Esophagus (tissue), 2 donors: ENCODE measurements at regions not wholly inside any gene's neighbourhood (a gene's known extent, or its start where the extent isn't known, plus 50 kb on each side); places are given as distances from the start of the nearest gene placed in this dataset.

Experiments
- H3K27ac ChIP-seq, 2 donors: one replicate each; pipeline ENCODE4 v1.5.1; 2013; ENCODE audit warnings: low read depth in 2 of 2, mild to moderate bottlenecking in 2 of 2, inconsistent platforms in 1 of 2, low read length in 1 of 2, moderate library complexity in 1 of 2
- H3K27me3 ChIP-seq, 2 donors: one replicate each; pipeline ENCODE4 v1.6.1; 2013; ENCODE audit warnings: low read length in 2 of 2, control low read depth in 1 of 2, mild to moderate bottlenecking in 1 of 2; ENCODE audit not compliant: insufficient read depth in 2 of 2, control insufficient read depth in 1 of 2
- H3K36me3 ChIP-seq, 2 donors: one replicate each; pipeline ENCODE4 v1.6.1; 2013; ENCODE audit warnings: low read length in 1 of 2; ENCODE audit not compliant: control insufficient read depth in 2 of 2, insufficient read depth in 2 of 2
- H3K4me1 ChIP-seq, 2 donors: one replicate each; pipeline ENCODE4 v1.6.1; 2013; ENCODE audit warnings: low read length in 1 of 2; ENCODE audit not compliant: control insufficient read depth in 2 of 2, insufficient read depth in 2 of 2
- H3K4me3 ChIP-seq, 2 donors: one replicate each; pipeline ENCODE4 v1.5.1; 2013; ENCODE audit warnings: low read length in 2 of 2, mild to moderate bottlenecking in 2 of 2, low read depth in 1 of 2, moderate library complexity in 1 of 2
- H3K9me3 ChIP-seq, 2 donors: one replicate each; pipeline ENCODE4 v1.6.1; 2013; ENCODE audit warnings: mild to moderate bottlenecking in 2 of 2, low read depth in 1 of 2, low read length in 1 of 2, moderate library complexity in 1 of 2; ENCODE audit not compliant: control insufficient read depth in 2 of 2, insufficient read depth in 1 of 2
- WGBS, 2 donors: extraction: QIAGEN DNeasy Blood & Tissue Kit; methylation state at CpG; one replicate each; pipeline ENCODE4 v1.1.7; 2013; 5-methylcytosine and 5-hydroxymethylcytosine counted together
- donor health status: healthy with polysubstance abuse.
- donor health status: Bipolar disorder and iron deficiency.

GRCh38 chr15:87777054-87777561, 479.4 kb downstream of the NTRK3 start:
- 66 to 70% methylated on average over 3 of the region's 3 CpGs for WGBS, 2 donors
- Histone ChIP-seq H3K27me3 (no peaks in the 10 kb centered on the region), H3K4me3 (no peak overlapping the region), H3K4me1 (no peaks in the 10 kb centered on the region), H3K36me3 (no peaks in the 10 kb centered on the region), H3K9me3 (no peaks in the 10 kb centered on the region), H3K27ac (no peak overlapping the region)

- Histone ChIP-seq H3K4me1 (no peaks in the 10 kb centered on the region), H3K27me3 (no peaks in the 10 kb centered on the region), H3K4me3 (no peak overlapping the region), H3K27ac (no peak overlapping the region), H3K36me3 (no peaks in the 10 kb centered on the region), H3K9me3 (peaks cover 0 to 2% of the 10 kb centered on the region in 2 donors)
- WGBS, 2 donors: 85 to 87% methylated on average over 3 of the region's 3 CpGs
Observed at GRCh38 chr15:87767516-87767915, 489.0 kb downstream of the NTRK3 start.

- H3K36me3 ChIP-seq: no peaks in the 10 kb centered on the region
- no peaks in the 10 kb centered on the region for H3K27me3 ChIP-seq
- H3K4me1 ChIP-seq: no peaks in the 10 kb centered on the region
- H3K4me3 ChIP-seq: no peak overlapping the region
- WGBS, 2 donors: 48 to 57% methylated on average over 4 of the region's 4 CpGs
- no peak overlapping the region for H3K27ac ChIP-seq
- peaks cover 0 to 2% of the 10 kb centered on the region in 2 donors for H3K9me3 ChIP-seq
Observed at GRCh38 chr15:87764461-87765240, 491.9 kb downstream of the NTRK3 start.

GRCh38 chr15:87763837-87764236, 492.7 kb downstream of the NTRK3 start:
- no peak overlapping the region for H3K4me3 ChIP-seq
- WGBS, 2 donors: 80 to 86% methylated on average over 9 of the region's 9 CpGs
- H3K4me1 ChIP-seq: no peaks in the 10 kb centered on the region

DNA sequence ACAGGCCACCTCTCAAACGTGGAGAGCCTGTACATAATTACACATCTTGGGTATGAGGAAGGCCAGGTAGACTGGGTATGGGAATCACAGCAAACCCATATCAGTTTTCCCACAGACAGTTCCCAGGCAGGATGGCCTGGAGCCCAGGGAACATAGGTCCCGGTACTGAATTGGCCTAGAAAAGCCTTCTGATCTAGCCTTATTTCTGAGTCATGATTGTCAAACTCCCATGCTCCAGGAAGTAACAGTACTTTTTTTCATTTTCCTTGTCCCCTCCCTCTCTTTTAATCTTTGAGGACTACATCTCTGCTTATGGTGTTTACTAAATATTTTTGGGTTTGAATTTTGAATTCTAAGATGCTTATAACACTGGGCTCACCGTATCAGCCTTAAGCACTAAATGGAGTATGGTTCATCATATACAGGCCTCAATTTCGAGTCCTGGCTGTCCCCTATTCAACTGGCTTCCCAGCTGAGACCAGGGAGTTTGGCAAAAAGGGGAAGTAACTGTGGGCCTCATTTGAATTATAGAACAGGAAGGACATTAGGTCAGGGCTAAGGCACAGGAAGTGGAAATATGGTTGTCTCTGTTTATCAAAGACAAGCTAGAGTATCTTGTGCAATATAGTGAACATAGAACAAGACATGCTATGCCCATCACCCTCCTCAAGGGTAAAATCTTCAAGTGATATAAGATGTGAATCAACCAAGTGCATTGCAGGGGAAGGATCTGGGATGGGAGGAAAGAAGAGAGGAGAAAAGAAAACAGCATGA, 494.6 kb downstream of the NTRK3 start:
- Histone ChIP-seq H3K27ac (no peak overlapping the region), H3K27me3 (no peaks in the 10 kb centered on the region), H3K9me3 (peaks cover 0 to 2% of the 10 kb centered on the region in 2 donors), H3K4me3 (no peak overlapping the region), H3K36me3 (no peaks in the 10 kb centered on the region), H3K4me1 (no peaks in the 10 kb centered on the region)
- 67 to 73% methylated on average over 4 of the region's 4 CpGs for WGBS, 2 donors

More at GRCh38 chr15:87763837-87764236, 492.7 kb downstream of the NTRK3 start:
- no peak overlapping the region for H3K27ac ChIP-seq
- no peaks in the 10 kb centered on the region for H3K27me3 ChIP-seq
- H3K9me3 ChIP-seq: peaks cover 0 to 2% of the 10 kb centered on the region in 2 donors
- no peaks in the 10 kb centered on the region for H3K36me3 ChIP-seq

GRCh38 chr15:87760547-87761314, 495.8 kb downstream of the NTRK3 start:
- Histone ChIP-seq H3K9me3 (no peaks in the 10 kb centered on the region), H3K4me1 (no peaks in the 10 kb centered on the region), H3K36me3 (no peaks in the 10 kb centered on the region), H3K4me3 (no peak overlapping the region), H3K27ac (no peak overlapping the region), H3K27me3 (no peaks in the 10 kb centered on the region)
- WGBS, 2 donors: 87 to 94% methylated on average over 3 of the region's 3 CpGs

DNA sequence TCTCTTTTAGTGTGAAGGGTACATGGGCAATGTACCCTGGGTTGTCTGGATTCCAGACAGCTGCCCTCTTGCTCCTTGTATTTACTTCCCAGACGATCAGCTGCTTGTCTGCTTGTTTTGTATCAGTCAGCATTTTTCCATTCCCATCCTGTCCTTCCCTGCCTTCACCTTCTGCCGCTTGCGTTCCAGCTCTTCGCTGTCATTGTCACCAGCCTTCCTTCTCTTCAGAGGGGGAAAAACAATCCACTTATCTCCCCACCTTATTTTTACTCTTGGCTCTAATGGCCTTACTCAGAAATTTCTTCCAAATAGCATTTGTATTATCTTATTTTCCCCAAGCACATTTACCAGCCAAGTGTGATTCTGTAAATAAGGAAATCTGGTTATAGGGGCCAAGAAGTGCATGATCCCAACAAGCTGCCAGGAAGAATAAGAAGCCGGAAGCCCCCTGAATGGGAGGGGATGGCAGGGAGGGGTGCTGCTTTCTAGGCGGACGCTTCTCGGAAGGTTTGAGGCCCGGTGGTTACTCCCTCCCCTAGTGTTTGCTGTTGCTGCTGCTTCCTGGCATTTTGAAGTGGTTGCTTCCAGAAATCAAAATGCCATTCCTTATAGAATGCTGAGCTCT, 497.6 kb downstream of the NTRK3 start:
- Histone ChIP-seq H3K27ac (no peak overlapping the region), H3K27me3 (no peaks in the 10 kb centered on the region), H3K4me3 (no peak overlapping the region), H3K9me3 (no peaks in the 10 kb centered on the region), H3K4me1 (no peaks in the 10 kb centered on the region), H3K36me3 (no peaks in the 10 kb centered on the region)
- 69% methylated on average over 9 of the region's 9 CpGs for WGBS, 2 donors

- H3K27me3 ChIP-seq: no peaks in the 10 kb centered on the region
- no peak overlapping the region for H3K4me3 ChIP-seq
- H3K27ac ChIP-seq: no peak overlapping the region
- H3K9me3 ChIP-seq: no peaks in the 10 kb centered on the region
- WGBS, 2 donors: 88 to 89% methylated on average over 7 of the region's 7 CpGs
- H3K36me3 ChIP-seq: no peaks in the 10 kb centered on the region
- H3K4me1 ChIP-seq: no peaks in the 10 kb centered on the region
Observed at GRCh38 chr15:87757084-87757483, 499.5 kb downstream of the NTRK3 start.

DNA sequence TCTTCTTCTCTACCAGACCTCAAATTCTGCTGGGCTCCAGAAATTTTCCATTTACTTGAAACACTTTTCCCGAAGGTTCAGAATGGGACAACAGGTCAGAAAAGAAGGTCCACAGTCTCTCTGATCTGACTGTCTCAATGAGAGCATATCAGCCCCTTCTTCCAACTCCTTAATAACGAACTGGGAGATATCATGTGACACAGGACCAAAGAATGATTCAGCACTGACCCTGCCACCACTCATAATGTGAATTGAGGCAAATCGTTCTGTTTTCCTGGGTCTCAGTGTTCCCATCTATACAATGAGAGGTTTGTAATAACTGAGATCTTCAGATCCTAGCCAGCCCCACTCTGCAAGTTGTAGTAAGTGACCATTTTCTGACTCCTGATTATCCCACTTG, 500.5 kb downstream of the NTRK3 start:
- Histone ChIP-seq H3K9me3 (no peaks in the 10 kb centered on the region), H3K4me3 (no peak overlapping the region), H3K36me3 (no peaks in the 10 kb centered on the region), H3K4me1 (no peaks in the 10 kb centered on the region), H3K27ac (no peak overlapping the region), H3K27me3 (no peaks in the 10 kb centered on the region)
- 71 to 81% methylated on average over 3 of the region's 3 CpGs for WGBS, 2 donors
